ENCODE measurements at regions not wholly inside any gene's neighbourhood (a gene's known extent, or its start where the extent isn't known, plus 50 kb on each side); places are given as distances from the start of the nearest gene placed in this dataset.

- H3K27me3 ChIP-seq (ENCODE audit: control insufficient read depth, insufficient read depth, low read length, poor library complexity, severe bottlenecking) = no peaks in the 10 kb centered on the region
- 87 to 95% methylated on average over 3 of the region's 3 CpGs for WGBS, 2 experiments
These were observed 78.4 kb upstream of the MEOX2 start for GRCh38 chr7:15764851-15765382.

GRCh38 chr7:15764010-15764409 is 77.5 kb upstream of the MEOX2 start:
- no peaks in the 10 kb centered on the region for H3K36me3 ChIP-seq (ENCODE audit: control insufficient read depth, insufficient read depth, low read length)
- H3K9me3 ChIP-seq (ENCODE audit: control insufficient read depth, low read length) = no peaks in the 10 kb centered on the region
- 92 to 96% methylated on average over 3 of the region's 3 CpGs for WGBS, 2 experiments
- no peaks in the 10 kb centered on the region for H3K4me1 ChIP-seq (ENCODE audit: control insufficient read depth, insufficient read depth, low read length)
- H3K4me3 ChIP-seq (ENCODE audit: insufficient read depth, low read depth, low read length) = no peak overlapping the region
- H3K27me3 ChIP-seq (ENCODE audit: control insufficient read depth, insufficient read depth, low read length, poor library complexity, severe bottlenecking) = no peaks in the 10 kb centered on the region
- no peak overlapping the region for H3K27ac ChIP-seq (ENCODE audit: insufficient read depth, low read depth, low read length, poor library complexity, severe bottlenecking)

More at GRCh38 chr7:15764851-15765382, 78.4 kb upstream of the MEOX2 start:
- no peaks in the 10 kb centered on the region for H3K36me3 ChIP-seq (ENCODE audit: control insufficient read depth, insufficient read depth, low read length)
- H3K27ac ChIP-seq (ENCODE audit: insufficient read depth, low read depth, low read length, poor library complexity, severe bottlenecking) = no peak overlapping the region
- no peak overlapping the region for H3K4me3 ChIP-seq (ENCODE audit: insufficient read depth, low read depth, low read length)
- H3K4me1 ChIP-seq (ENCODE audit: control insufficient read depth, insufficient read depth, low read length) = no peaks in the 10 kb centered on the region
- H3K9me3 ChIP-seq (ENCODE audit: control insufficient read depth, low read length) = no peaks in the 10 kb centered on the region

GRCh38 chr7:15757041-15758000 is 70.8 kb upstream of the MEOX2 start:
- Histone ChIP-seq H3K27me3 (ENCODE audit: control insufficient read depth, insufficient read depth, low read length, poor library complexity, severe bottlenecking) (no peaks in the 10 kb centered on the region), H3K27ac (ENCODE audit: insufficient read depth, low read depth, low read length, poor library complexity, severe bottlenecking) (no peak overlapping the region), H3K4me1 (ENCODE audit: control insufficient read depth, insufficient read depth, low read length) (no peaks in the 10 kb centered on the region), H3K4me3 (ENCODE audit: insufficient read depth, low read depth, low read length) (no peak overlapping the region), H3K36me3 (ENCODE audit: control insufficient read depth, insufficient read depth, low read length) (no peaks in the 10 kb centered on the region), H3K9me3 (ENCODE audit: control insufficient read depth, low read length) (no peaks in the 10 kb centered on the region)
- WGBS, 2 experiments = 85 to 94% methylated on average over 3 of the region's 3 CpGs

DNA sequence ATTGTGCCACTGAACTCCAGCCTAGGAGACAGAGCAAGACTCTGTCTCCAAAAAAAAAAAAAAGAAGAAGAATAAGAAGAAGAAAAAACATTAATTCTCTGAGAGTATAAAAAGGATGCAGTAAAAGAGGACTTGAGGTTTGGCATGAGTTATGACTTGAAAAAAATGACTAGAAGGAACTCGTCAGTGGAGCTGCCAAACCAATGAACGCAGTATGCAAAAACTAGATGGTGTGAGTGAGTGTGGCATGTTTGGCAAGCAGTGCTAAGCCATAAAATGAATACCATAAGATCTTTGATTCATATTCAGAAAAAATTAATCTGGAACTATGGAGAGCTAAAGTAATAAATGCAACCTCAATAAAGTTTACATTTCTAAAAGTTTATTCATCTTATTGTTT is 68.6 kb upstream of the MEOX2 start:
- Histone ChIP-seq H3K4me3 (ENCODE audit: insufficient read depth, low read depth, low read length) (no peak overlapping the region), H3K27me3 (ENCODE audit: control insufficient read depth, insufficient read depth, low read length, poor library complexity, severe bottlenecking) (no peaks in the 10 kb centered on the region), H3K36me3 (ENCODE audit: control insufficient read depth, insufficient read depth, low read length) (no peaks in the 10 kb centered on the region), H3K4me1 (ENCODE audit: control insufficient read depth, insufficient read depth, low read length) (no peaks in the 10 kb centered on the region), H3K27ac (ENCODE audit: insufficient read depth, low read depth, low read length, poor library complexity, severe bottlenecking) (no peak overlapping the region), H3K9me3 (ENCODE audit: control insufficient read depth, low read length) (no peaks in the 10 kb centered on the region)
- WGBS, 2 experiments = 94% methylated on average over 2 of the region's 2 CpGs

DNA sequence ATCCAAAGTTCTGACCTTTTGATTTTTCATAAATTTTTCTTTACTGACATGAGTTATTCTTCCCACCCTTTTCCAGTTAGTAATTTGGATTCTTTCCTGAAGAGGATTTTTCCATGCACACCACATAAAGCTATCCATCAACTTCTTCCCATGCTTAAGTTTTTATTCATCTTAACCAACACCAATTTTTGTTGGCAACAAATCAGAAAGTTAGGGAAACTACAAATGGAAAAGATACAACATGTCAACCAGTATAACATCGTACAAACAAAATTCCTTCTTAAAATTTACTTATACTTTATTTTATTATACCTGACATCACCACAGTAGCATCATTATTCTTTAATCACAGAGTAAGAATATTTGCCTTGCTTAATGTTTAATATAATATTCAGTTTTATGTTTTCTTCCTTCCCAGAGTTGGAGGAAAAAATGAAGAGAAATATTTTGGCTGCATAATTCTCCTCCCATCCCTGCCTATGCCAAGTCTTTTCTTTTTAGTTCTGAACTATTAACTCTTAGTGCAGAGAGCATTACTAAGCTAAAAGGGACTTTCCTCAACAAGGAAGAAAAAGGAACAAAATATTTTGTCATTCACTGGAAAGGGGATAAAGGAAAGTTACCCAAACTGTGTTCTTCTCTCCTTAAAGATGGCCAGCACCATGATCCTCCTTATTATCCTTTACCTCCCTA is 67.5 kb upstream of the MEOX2 start:
- Histone ChIP-seq H3K36me3 (ENCODE audit: control insufficient read depth, insufficient read depth, low read length) (no peaks in the 10 kb centered on the region), H3K9me3 (ENCODE audit: control insufficient read depth, low read length) (no peaks in the 10 kb centered on the region), H3K27ac (ENCODE audit: insufficient read depth, low read depth, low read length, poor library complexity, severe bottlenecking) (no peak overlapping the region), H3K4me1 (ENCODE audit: control insufficient read depth, insufficient read depth, low read length) (no peaks in the 10 kb centered on the region), H3K27me3 (ENCODE audit: control insufficient read depth, insufficient read depth, low read length, poor library complexity, severe bottlenecking) (no peaks in the 10 kb centered on the region), H3K4me3 (ENCODE audit: insufficient read depth, low read depth, low read length) (no peak overlapping the region)
- WGBS, 2 experiments = 100% methylated on average over 1 of the region's 1 CpG; no CpG with 5 or more reads in 1 of the 2 experiments

- Histone ChIP-seq H3K27ac (ENCODE audit: insufficient read depth, low read depth, low read length, poor library complexity, severe bottlenecking) (no peak overlapping the region), H3K36me3 (ENCODE audit: control insufficient read depth, insufficient read depth, low read length) (no peaks in the 10 kb centered on the region), H3K27me3 (ENCODE audit: control insufficient read depth, insufficient read depth, low read length, poor library complexity, severe bottlenecking) (no peaks in the 10 kb centered on the region), H3K4me3 (ENCODE audit: insufficient read depth, low read depth, low read length) (no peak overlapping the region), H3K9me3 (ENCODE audit: control insufficient read depth, low read length) (no peaks in the 10 kb centered on the region), H3K4me1 (ENCODE audit: control insufficient read depth, insufficient read depth, low read length) (no peaks in the 10 kb centered on the region)
- WGBS, 2 experiments = 83% methylated on average over 1 of the region's 1 CpG; no CpG with 5 or more reads in 1 of the 2 experiments
These were observed 65.9 kb upstream of the MEOX2 start for GRCh38 chr7:15752377-15752776.

GRCh38 chr7:15751191-15751701 is 64.8 kb upstream of the MEOX2 start:
- no peaks in the 10 kb centered on the region for H3K36me3 ChIP-seq (ENCODE audit: control insufficient read depth, insufficient read depth, low read length)
- H3K9me3 ChIP-seq (ENCODE audit: control insufficient read depth, low read length) = no peaks in the 10 kb centered on the region
- no peak overlapping the region for H3K4me3 ChIP-seq (ENCODE audit: insufficient read depth, low read depth, low read length)
- no peaks in the 10 kb centered on the region for H3K4me1 ChIP-seq (ENCODE audit: control insufficient read depth, insufficient read depth, low read length)
- H3K27me3 ChIP-seq (ENCODE audit: control insufficient read depth, insufficient read depth, low read length, poor library complexity, severe bottlenecking) = no peaks in the 10 kb centered on the region
- no peak overlapping the region for H3K27ac ChIP-seq (ENCODE audit: insufficient read depth, low read depth, low read length, poor library complexity, severe bottlenecking)
- WGBS, 2 experiments = 94 to 98% methylated on average over 4 of the region's 4 CpGs

DNA sequence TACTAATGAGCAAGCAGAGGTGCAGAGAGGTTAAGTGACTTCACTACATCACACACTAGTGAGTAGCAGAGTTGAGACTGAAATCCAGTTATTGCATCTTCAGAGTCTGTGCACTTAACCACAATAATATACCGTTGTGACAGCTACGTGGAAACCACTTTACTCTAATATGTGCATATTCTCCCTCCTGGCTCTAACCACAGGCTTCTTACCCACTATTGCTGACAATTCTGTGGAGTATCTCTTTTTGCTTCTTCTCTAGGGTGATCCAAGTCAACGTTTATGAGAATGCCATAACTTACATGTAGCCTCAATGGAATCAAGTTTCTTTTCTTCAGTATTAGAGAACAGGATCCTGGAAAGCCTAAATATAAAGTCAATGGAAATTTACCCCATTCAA is 64.2 kb upstream of the MEOX2 start:
- H3K4me1 ChIP-seq (ENCODE audit: control insufficient read depth, insufficient read depth, low read length) = no peaks in the 10 kb centered on the region

DNA sequence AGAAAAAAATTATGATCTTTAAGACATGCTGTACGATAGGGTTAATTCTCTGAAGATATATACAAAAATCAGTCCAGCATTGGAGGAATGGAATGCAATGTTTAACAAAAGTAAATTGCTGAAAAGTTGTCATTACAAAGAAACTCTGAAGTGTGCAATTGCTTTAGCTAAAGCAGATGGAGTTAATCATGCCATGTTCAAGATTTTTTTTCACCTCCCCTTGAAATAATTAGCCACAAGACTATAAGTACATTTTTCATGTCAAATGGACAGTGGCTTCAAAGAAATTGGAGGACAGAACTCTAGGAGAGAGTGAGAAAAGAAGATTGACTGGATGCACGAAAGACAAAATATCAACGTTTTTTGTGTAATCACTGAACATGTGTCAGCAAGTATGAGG is 63.1 kb upstream of the MEOX2 start:
- no peaks in the 10 kb centered on the region for H3K9me3 ChIP-seq (ENCODE audit: control insufficient read depth, low read length)
- 92 to 94% methylated on average over 3 of the region's 3 CpGs for WGBS, 2 experiments
- H3K27ac ChIP-seq (ENCODE audit: insufficient read depth, low read depth, low read length, poor library complexity, severe bottlenecking) = no peak overlapping the region
- H3K36me3 ChIP-seq (ENCODE audit: control insufficient read depth, insufficient read depth, low read length) = no peaks in the 10 kb centered on the region
- H3K27me3 ChIP-seq (ENCODE audit: control insufficient read depth, insufficient read depth, low read length, poor library complexity, severe bottlenecking) = no peaks in the 10 kb centered on the region
- H3K4me3 ChIP-seq (ENCODE audit: insufficient read depth, low read depth, low read length) = no peak overlapping the region
- no peaks in the 10 kb centered on the region for H3K4me1 ChIP-seq (ENCODE audit: control insufficient read depth, insufficient read depth, low read length)

More for the DNA sequence above, 64.2 kb upstream of the MEOX2 start:
- H3K9me3 ChIP-seq (ENCODE audit: control insufficient read depth, low read length) = no peaks in the 10 kb centered on the region
- H3K4me3 ChIP-seq (ENCODE audit: insufficient read depth, low read depth, low read length) = no peak overlapping the region
- H3K27me3 ChIP-seq (ENCODE audit: control insufficient read depth, insufficient read depth, low read length, poor library complexity, severe bottlenecking) = no peaks in the 10 kb centered on the region
- no peak overlapping the region for H3K27ac ChIP-seq (ENCODE audit: insufficient read depth, low read depth, low read length, poor library complexity, severe bottlenecking)
- 92 to 98% methylated on average over 3 of the region's 3 CpGs for WGBS, 2 experiments
- no peaks in the 10 kb centered on the region for H3K36me3 ChIP-seq (ENCODE audit: control insufficient read depth, insufficient read depth, low read length)

- no peaks in the 10 kb centered on the region for H3K27me3 ChIP-seq (ENCODE audit: control insufficient read depth, insufficient read depth, low read length, poor library complexity, severe bottlenecking)
- no peaks in the 10 kb centered on the region for H3K4me1 ChIP-seq (ENCODE audit: control insufficient read depth, insufficient read depth, low read length)
- no peak overlapping the region for H3K27ac ChIP-seq (ENCODE audit: insufficient read depth, low read depth, low read length, poor library complexity, severe bottlenecking)
- no peaks in the 10 kb centered on the region for H3K9me3 ChIP-seq (ENCODE audit: control insufficient read depth, low read length)
- no peaks in the 10 kb centered on the region for H3K36me3 ChIP-seq (ENCODE audit: control insufficient read depth, insufficient read depth, low read length)
- H3K4me3 ChIP-seq (ENCODE audit: insufficient read depth, low read depth, low read length) = no peak overlapping the region
- 77 to 94% methylated on average over 3 to 4 of the region's 4 CpGs for WGBS, 2 experiments
These were observed 61.2 kb upstream of the MEOX2 start for GRCh38 chr7:15747712-15748111.

All from ectodermal cell (in vitro differentiated cells).